Gastroesophageal sphincter (tissue), 4 donors: ENCODE measurements at regions not wholly inside any gene's neighbourhood (a gene's known extent, or its start where the extent isn't known, plus 50 kb on each side); places are given as distances from the start of the nearest gene placed in this dataset.

Experiments used
- ATAC-seq: fragments of 150-250 bp; one replicate; pipeline ENCODE4 v1.9.1; 2016; ENCODE audit warnings: mild to moderate bottlenecking, moderate library complexity
- H3K27ac ChIP-seq, 4 donors: fragments of 200-600 bp; sonication (generic) in 3 of 4; 1 replicate in 3 of 4; 2 replicates in 1 of 4; pipeline ENCODE4 v1.5.1; 2016 to 2019
- H3K27me3 ChIP-seq: fragments of 200-600 bp; sonication (generic); one replicate; pipeline ENCODE4 v1.5.1; 2019
- H3K36me3 ChIP-seq, 2 donors: fragments of 200-600 bp; sonication (generic); one replicate each; pipeline ENCODE4 v1.5.1; 2019; ENCODE audit warnings: control low read depth in 1 of 2
- H3K4me1 ChIP-seq, 3 donors: fragments of 200-600 bp; sonication (generic); 1 replicate in 2 of 3; 2 replicates in 1 of 3; pipeline ENCODE4 v1.5.1; 2016 to 2019; ENCODE audit warnings: control low read depth in 2 of 3
- H3K4me3 ChIP-seq, 2 donors: fragments of 200-600 bp; sonication (generic); one replicate each; pipeline ENCODE4 v1.5.1; 2019; ENCODE audit warnings: mild to moderate bottlenecking in 1 of 2, moderate library complexity in 1 of 2
- H3K9me3 ChIP-seq, 3 donors: fragments of 200-600 bp; sonication (generic); one replicate each; pipeline ENCODE4 v1.5.1; 2017 to 2019; ENCODE audit warnings: control low read depth in 2 of 3
- CTCF ChIP-seq, 4 experiments: fragments of 200-600 bp in 2 of 4; fragments of 450-650 bp in 2 of 4; sonication (generic) in 1 of 4; IDR thresholded peaks; one replicate each; pipeline ENCODE4 v1.5.1; 2017 to 2019; ENCODE audit warnings: antibody characterized with exemption in 4 of 4, mild to moderate bottlenecking in 2 of 4, moderate library complexity in 2 of 4
- EP300 ChIP-seq: sonication (generic); formaldehyde crosslinking; IDR thresholded peaks from one replicate; pipeline ENCODE4 v1.6.1; 2017; ENCODE audit warnings: antibody characterized with exemption, mild to moderate bottlenecking
- POLR2A ChIP-seq, 2 donors: fragments of 450-650 bp; IDR thresholded peaks; one replicate each; pipeline ENCODE4 v1.6.1; 2017; ENCODE audit warnings: antibody characterized with exemption in 2 of 2, mild to moderate bottlenecking in 2 of 2, moderate library complexity in 1 of 2
- POLR2AphosphoS5 ChIP-seq: sonication (generic); formaldehyde crosslinking; IDR thresholded peaks from one replicate; pipeline ENCODE4 v1.6.1; 2017; ENCODE audit warnings: antibody characterized with exemption
- WGBS, 2 donors: methylation state at CpG; one replicate each; pipeline ENCODE4 v1.1.5; 2018; ENCODE audit warnings: low coverage in 1 of 2; 5-methylcytosine and 5-hydroxymethylcytosine counted together

DNA sequence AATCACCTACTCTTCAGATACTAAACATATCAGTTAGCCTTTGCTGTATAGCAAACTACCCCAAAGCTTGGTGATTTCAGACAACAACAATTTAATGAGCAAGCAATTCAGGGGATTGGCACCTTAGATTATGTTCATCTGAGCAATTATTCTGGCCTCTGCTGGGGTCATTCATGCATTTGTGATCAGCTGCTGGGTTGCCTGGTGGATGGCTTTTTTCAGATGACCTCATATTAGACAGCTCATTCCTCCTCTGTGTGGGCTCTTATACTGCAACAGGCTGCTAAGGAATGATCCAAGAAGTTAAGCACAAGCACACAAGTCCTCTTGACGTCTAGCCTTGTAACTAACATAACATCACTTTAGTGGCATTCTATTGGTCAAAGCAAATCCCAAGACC is 153.0 kb upstream of the PPP1R2C start:
- Histone ChIP-seq H3K27me3 (no peaks in the 10 kb centered on the region), H3K36me3 (no peaks in the 10 kb centered on the region), H3K4me1 (no peaks in the 10 kb centered on the region), H3K27ac (no peak overlapping the region), H3K4me3 (no peak overlapping the region), H3K9me3 (no peaks in the 10 kb centered on the region)
- 57 to 67% methylated on average over 1 of the region's 1 CpG for WGBS, 2 donors
- ATAC-seq = no peak
- TF ChIP-seq POLR2A (IDR thresholded peaks at IDR 0.05) (no peak), CTCF (IDR thresholded peaks at IDR 0.05) (no peak), POLR2AphosphoS5 (no peak), EP300 (no peak)

GRCh38 chrX:42933187-42933586 is 155.2 kb upstream of the PPP1R2C start:
- 50 to 100% methylated on average over 1 of the region's 1 CpG for WGBS, 2 donors
- no peaks in the 10 kb centered on the region for H3K36me3 ChIP-seq
- no peak overlapping the region for H3K27ac ChIP-seq
- TF ChIP-seq CTCF (IDR thresholded peaks at IDR 0.05) = no peak
- no peak for TF ChIP-seq EP300
- no peak for TF ChIP-seq POLR2A (IDR thresholded peaks at IDR 0.05)
- TF ChIP-seq POLR2AphosphoS5 = no peak
- H3K9me3 ChIP-seq = no peaks in the 10 kb centered on the region
- no peaks in the 10 kb centered on the region for H3K27me3 ChIP-seq
- no peak for ATAC-seq
- H3K4me1 ChIP-seq = no peaks in the 10 kb centered on the region
- H3K4me3 ChIP-seq = no peak overlapping the region

DNA sequence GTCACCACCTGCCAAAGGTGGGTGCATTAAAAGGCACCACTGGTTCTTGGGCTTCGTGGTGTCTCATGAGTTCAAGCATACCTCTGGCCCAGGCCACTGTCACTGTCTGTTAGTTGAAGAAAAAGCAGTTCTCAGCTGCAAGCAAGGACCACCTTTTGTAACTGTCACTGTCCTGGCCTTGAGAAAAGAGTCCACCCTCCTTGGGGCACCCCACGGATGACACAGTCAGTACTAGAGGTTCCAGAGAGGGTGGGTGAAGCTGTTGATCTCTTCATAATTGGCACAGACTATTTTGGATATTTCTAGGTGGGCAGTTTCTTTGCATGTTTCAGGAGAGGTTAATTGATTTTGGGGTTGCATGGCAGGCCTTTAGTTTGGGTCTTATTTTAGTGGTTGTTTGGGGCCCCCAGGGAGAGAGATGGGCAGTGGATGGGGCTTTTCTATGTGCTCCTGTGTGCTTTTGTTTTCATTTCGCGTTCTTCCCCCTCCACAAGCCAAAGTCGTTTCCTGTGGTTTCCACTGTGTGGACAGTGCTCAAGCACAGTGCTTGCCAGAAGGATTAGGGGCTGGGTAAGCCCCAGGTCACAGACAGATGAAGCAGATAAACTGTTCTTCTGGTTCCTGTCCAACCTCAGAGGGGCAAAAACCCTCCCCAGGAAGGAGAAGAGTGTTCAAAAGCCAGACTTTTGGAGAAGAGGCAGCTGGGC is 156.2 kb upstream of the PPP1R2C start:
- 60 to 80% methylated on average over 1 to 2 of the region's 5 CpGs for WGBS, 2 donors
- Histone ChIP-seq H3K9me3 (no peaks in the 10 kb centered on the region), H3K4me3 (no peak overlapping the region), H3K27me3 (no peaks in the 10 kb centered on the region), H3K27ac (no peak overlapping the region), H3K36me3 (no peaks in the 10 kb centered on the region), H3K4me1 (no peaks in the 10 kb centered on the region)
- no peak for ATAC-seq
- no peak for TF ChIP-seq POLR2AphosphoS5

DNA sequence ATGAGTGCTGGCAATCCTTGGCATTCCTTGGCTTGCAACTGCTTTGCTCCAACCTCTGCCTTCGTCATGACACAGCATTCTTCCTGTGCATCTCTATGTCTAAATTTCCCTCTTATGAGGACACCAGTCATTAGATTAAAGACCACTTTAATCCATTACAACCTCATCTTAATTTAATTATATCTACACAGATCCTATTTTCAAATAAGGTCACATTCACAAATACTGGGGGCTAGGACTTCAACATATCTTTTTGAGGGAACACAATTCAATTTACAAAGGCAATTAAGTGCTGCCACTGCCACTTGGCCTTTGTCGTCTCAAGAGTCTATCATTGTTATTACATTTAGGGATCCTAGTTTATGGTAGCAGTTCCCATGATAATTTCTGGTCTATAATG is 163.7 kb upstream of the PPP1R2C start:
- Histone ChIP-seq H3K4me3 (no peak overlapping the region), H3K27ac (no peak overlapping the region), H3K27me3 (no peaks in the 10 kb centered on the region), H3K36me3 (no peaks in the 10 kb centered on the region), H3K9me3 (no peaks in the 10 kb centered on the region), H3K4me1 (no peaks in the 10 kb centered on the region)
- WGBS, 2 donors = 85 to 93% methylated on average over 1 to 2 of the region's 2 CpGs
- no peak for ATAC-seq
- TF ChIP-seq CTCF (IDR thresholded peaks at IDR 0.05) (no peak), EP300 (no peak), POLR2A (IDR thresholded peaks at IDR 0.05) (no peak), POLR2AphosphoS5 (no peak)

DNA sequence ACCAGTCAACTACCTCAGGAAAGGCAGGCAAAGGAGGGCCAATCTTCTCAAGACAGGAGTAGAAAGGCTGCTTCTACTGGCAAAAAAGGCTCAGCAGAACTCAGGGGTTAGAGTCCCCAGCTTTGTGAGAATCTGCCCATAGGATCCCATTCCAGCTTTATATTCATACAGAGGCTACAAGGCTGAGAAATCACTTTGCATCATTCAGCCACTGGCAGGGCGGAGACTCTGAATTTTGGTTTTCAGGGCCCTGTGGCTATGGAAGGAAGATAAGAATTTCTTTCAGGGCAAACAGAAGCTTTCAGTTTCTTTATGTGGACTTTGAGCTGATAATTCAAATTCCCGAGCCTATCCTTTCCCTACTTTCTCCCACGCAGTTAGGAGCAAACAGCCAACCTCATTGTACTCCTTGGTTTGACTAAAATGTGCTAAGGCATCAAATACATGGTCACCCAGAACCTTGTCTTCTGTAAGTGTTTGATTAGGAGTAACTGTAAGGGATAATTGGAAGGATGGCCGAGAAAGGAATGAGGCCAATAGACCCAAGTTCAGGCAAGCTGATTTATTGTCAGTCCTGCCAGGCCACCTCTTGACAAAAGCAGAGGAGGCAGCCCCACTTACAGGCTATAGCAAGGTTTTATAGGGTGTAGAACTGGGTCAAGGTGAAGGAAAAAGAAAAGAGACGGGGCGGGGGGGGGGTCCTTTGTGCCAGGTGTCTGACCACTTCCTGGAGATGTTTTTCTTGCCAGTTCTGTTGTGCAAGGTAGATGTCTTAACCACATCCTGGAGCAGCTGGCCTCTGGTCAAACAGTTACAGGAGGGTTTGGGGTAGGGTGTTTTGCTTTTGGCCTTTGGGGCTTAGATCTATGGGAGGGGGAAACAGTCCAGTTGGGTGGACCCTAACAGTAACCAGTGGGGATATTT is 165.3 kb upstream of the PPP1R2C start:
- H3K27ac ChIP-seq = no peak overlapping the region
- 77 to 83% methylated on average over 1 to 2 of the region's 6 CpGs for WGBS, 2 donors
- TF ChIP-seq EP300 = no peak
- no peak for TF ChIP-seq POLR2A (IDR thresholded peaks at IDR 0.05)
- no peak for TF ChIP-seq CTCF (IDR thresholded peaks at IDR 0.05)
- no peak for TF ChIP-seq POLR2AphosphoS5
- H3K36me3 ChIP-seq = no peaks in the 10 kb centered on the region
- no peak for ATAC-seq
- no peaks in the 10 kb centered on the region for H3K27me3 ChIP-seq
- H3K4me3 ChIP-seq = no peak overlapping the region
- H3K4me1 ChIP-seq = no peaks in the 10 kb centered on the region
- H3K9me3 ChIP-seq = no peaks in the 10 kb centered on the region
